ENCODE measurements at regions not wholly inside any gene's neighbourhood (a gene's known extent, or its start where the extent isn't known, plus 50 kb on each side); places are given as distances from the start of the nearest gene placed in this dataset.
"Not testable (repeated sequence)": the region's sequence is repeated elsewhere in the genome, so short reads cannot be mapped to it uniquely, and the experiment has no call there.

GRCh38 chr22:25347752-25348102, 128.3 kb downstream of the CRYBB2 start:
- no peak for DNase-seq (ENCODE audit: low spot score)
- intact Hi-C loops (cut with DNase I), result no loop called here

- no peak for DNase-seq (ENCODE audit: low spot score)
- intact Hi-C loops (cut with DNase I), result no loop called here
These were observed 129.0 kb downstream of the CRYBB2 start for GRCh38 chr22:25348391-25348790.

GRCh38 chr22:25348996-25349395, 129.6 kb downstream of the CRYBB2 start:
- intact Hi-C loops (cut with DNase I); DNase-seq (ENCODE audit: low spot score): not testable (repeated sequence)

- peak; percentile 40 for DNase-seq (ENCODE audit: low spot score)
- intact Hi-C loops (cut with DNase I), result no loop called here
These were observed 131.1 kb downstream of the CRYBB2 start for GRCh38 chr22:25350551-25350971.

GRCh38 chr22:25351631-25352293, 132.3 kb downstream of the CRYBB2 start:
- DNase-seq (ENCODE audit: low spot score), result peak; percentile 43
- intact Hi-C loops (cut with DNase I), result no loop called here

GRCh38 chr22:25352294-25352680, 132.8 kb downstream of the CRYBB2 start:
- no peak for DNase-seq (ENCODE audit: low spot score)
- intact Hi-C loops (cut with DNase I), result no loop called here

- DNase-seq (ENCODE audit: low spot score), result peak; percentile 52
- intact Hi-C loops (cut with DNase I), result no loop called here
These were observed 134.3 kb downstream of the CRYBB2 start for GRCh38 chr22:25353516-25354445.

GRCh38 chr22:25354456-25354855, 135.0 kb downstream of the CRYBB2 start:
- intact Hi-C loops (cut with DNase I), result no loop called here
- peak; percentile 74 for DNase-seq (ENCODE audit: low spot score)

GRCh38 chr22:25357132-25357455, 137.7 kb downstream of the CRYBB2 start:
- DNase-seq (ENCODE audit: low spot score), result peak; percentile 54
- intact Hi-C loops (cut with DNase I), result no loop called here

- intact Hi-C loops (cut with DNase I), result no loop called here
- DNase-seq (ENCODE audit: low spot score), result peak; percentile 70
These were observed 138.4 kb downstream of the CRYBB2 start for GRCh38 chr22:25357606-25358420.

- DNase-seq (ENCODE audit: low spot score), result peak; percentile 62
- intact Hi-C loops (cut with DNase I), result no loop called here
These were observed 139.2 kb downstream of the CRYBB2 start for GRCh38 chr22:25358421-25359170.

GRCh38 chr22:25359601-25360261, 140.3 kb downstream of the CRYBB2 start:
- peak; percentile 71 for DNase-seq (ENCODE audit: low spot score)

GRCh38 chr22:25360411-25360810, 141.0 kb downstream of the CRYBB2 start:
- intact Hi-C loops (cut with DNase I), result no loop called here
- DNase-seq (ENCODE audit: low spot score), result peak; percentile 66

More at GRCh38 chr22:25359601-25360261, 140.3 kb downstream of the CRYBB2 start:
- intact Hi-C loops (cut with DNase I), result no loop called here

- peak; percentile 69 for DNase-seq (ENCODE audit: low spot score)
- intact Hi-C loops (cut with DNase I), result no loop called here
These were observed 141.6 kb downstream of the CRYBB2 start for GRCh38 chr22:25360891-25361645.

GRCh38 chr22:25361899-25362214, 142.4 kb downstream of the CRYBB2 start:
- intact Hi-C loops (cut with DNase I), result loop anchor here in 1 of 2 donors (1.0 kb wide), 1 partner anchor 91 kb away; no protein-coding TSS in a partner anchor
- DNase-seq (ENCODE audit: low spot score), result no peak

- intact Hi-C loops (cut with DNase I), result loop anchor here in 1 of 2 donors (1.0 kb wide), 1 partner anchor 91 kb away; no protein-coding TSS in a partner anchor
- peak; percentile 87 for DNase-seq (ENCODE audit: low spot score)
These were observed 142.9 kb downstream of the CRYBB2 start for GRCh38 chr22:25362215-25362882.

- intact Hi-C loops (cut with DNase I), result loop anchor here in 1 of 2 donors (1.0 kb wide), 1 partner anchor 90 kb away; no protein-coding TSS in a partner anchor
- DNase-seq (ENCODE audit: low spot score), result peak; percentile 80
These were observed 143.4 kb downstream of the CRYBB2 start for GRCh38 chr22:25362883-25363240.

All from posterior vena cava (tissue), 2 donors.